ENCODE measurements at regions not wholly inside any gene's neighbourhood (a gene's known extent, or its start where the extent isn't known, plus 50 kb on each side); places are given as distances from the start of the nearest gene placed in this dataset.

- no peak for TF ChIP-seq CTCF (IDR thresholded peaks at IDR 0.05; ENCODE audit: extremely low read depth in 1 of 2, insufficient read depth in 1 of 2, low read depth in 1 of 2, low read length in 2 of 2)
- no peak for TF ChIP-seq EZH2 (IDR thresholded peaks at IDR 0.05; ENCODE audit: borderline replicate concordance, low read depth, low read length, severe bottlenecking)
- no peak for TF ChIP-seq JUN (IDR thresholded peaks at IDR 0.05; ENCODE audit: borderline replicate concordance, insufficient read depth, insufficient read length, low read depth)
- no peak for TF ChIP-seq POLR2A (IDR thresholded peaks at IDR 0.05; ENCODE audit: low read depth, low read length)
- TF ChIP-seq MYC (IDR thresholded peaks at IDR 0.05; ENCODE audit: low read depth, low read length), result no peak
- TF ChIP-seq MAX (IDR thresholded peaks at IDR 0.05; ENCODE audit: insufficient read depth, insufficient read length), result no peak
- no peak for TF ChIP-seq POLR2AphosphoS5 (IDR thresholded peaks at IDR 0.05; ENCODE audit: insufficient read depth, low read depth, low read length)
- TF ChIP-seq FOS (IDR thresholded peaks at IDR 0.05; ENCODE audit: borderline replicate concordance, insufficient read depth, low read length), result no peak
- no peak for TF ChIP-seq GATA2 (IDR thresholded peaks at IDR 0.05; ENCODE audit: insufficient read depth, insufficient read length, low read depth, low read length)
- ChIA-PET CTCF (no interaction called here), POLR2A (no interaction called here)
- intact Hi-C loops (cut with micrococcal nuclease), result no loop called here
- Histone ChIP-seq H3K9me3 (replicated peaks; ENCODE audit: control insufficient read depth, insufficient read depth, low read length) (no peaks in the 10 kb centered on the region), H3K27me3 (ENCODE audit: control insufficient read depth in 2 of 2, insufficient read depth in 2 of 2, low read length in 2 of 2) (no peaks in the 10 kb centered on the region), H3K4me3 (replicated peaks in 1 of 3; ENCODE audit: insufficient read depth in 1 of 3, low read depth in 1 of 3, low read length in 3 of 3) (no peak overlapping the region), H3K4me1 (ENCODE audit: control insufficient read depth, extremely low read depth, insufficient read depth, low read length) (no peaks in the 10 kb centered on the region), H2AFZ (ENCODE audit: low read depth, low read length) (no peak overlapping the region), H3K79me2 (ENCODE audit: control insufficient read depth, insufficient read depth, low read length) (no peaks in the 10 kb centered on the region), H3K9me1 (replicated peaks; ENCODE audit: control insufficient read depth, extremely low read depth, insufficient read depth, low read length) (no peaks in the 10 kb centered on the region), H4K20me1 (replicated peaks; ENCODE audit: control insufficient read depth, extremely low read depth, insufficient read depth, low read length) (no peaks in the 10 kb centered on the region), H3K4me2 (ENCODE audit: insufficient read depth, low read length) (no peak overlapping the region), H3K36me3 (ENCODE audit: control insufficient read depth in 2 of 2, extremely low read depth in 1 of 2, insufficient read depth in 2 of 2, low read length in 2 of 2) (no peaks in the 10 kb centered on the region), H3K9ac (replicated peaks; ENCODE audit: extremely low read depth, insufficient read depth, low read length) (no peak overlapping the region), H3K27ac (ENCODE audit: insufficient read depth, low read depth, low read length) (no peak overlapping the region)
- no TSS peak for BruUV-seq (replicated peaks)
- FAIRE-seq, result no peak
- dilution Hi-C loops (cut with MboI; ENCODE audit: extremely low pct_ligation_motif_present, low sequenced_read_pairs), result no loop called here
- no peak for DNase-seq (ENCODE audit: low read depth, low spot score)
Measured at GRCh38 chr11:7167976-7168740, 79.4 kb downstream of the RBMXL2 start.

Measured in endothelial cell of umbilical vein (primary cell).